ENCODE measurements at regions not wholly inside any gene's neighbourhood (a gene's known extent, or its start where the extent isn't known, plus 50 kb on each side); places are given as distances from the start of the nearest gene placed in this dataset.

GRCh38 chr15:72919936-72920465 is 132.3 kb upstream of the NEO1 start:
- DNase-seq (ENCODE audit: low spot score): no peak

- no peak for DNase-seq (ENCODE audit: low spot score)
Measured at GRCh38 chr15:72916897-72917296, 133.3 kb upstream of the ADPGK start.

GRCh38 chr15:72916378-72916777 is 132.8 kb upstream of the ADPGK start:
- no peak for DNase-seq (ENCODE audit: low spot score)

GRCh38 chr15:72915843-72916242 is 132.3 kb upstream of the ADPGK start:
- no peak for DNase-seq (ENCODE audit: low spot score)

GRCh38 chr15:72912996-72913395 is 129.4 kb upstream of the ADPGK start:
- DNase-seq (ENCODE audit: low spot score): no peak

- DNase-seq (ENCODE audit: low spot score): no peak
Measured at GRCh38 chr15:72912121-72912520, 128.6 kb upstream of the ADPGK start.

GRCh38 chr15:72911626-72912025 is 128.1 kb upstream of the ADPGK start:
- no peak for DNase-seq (ENCODE audit: low spot score)

- no peak for DNase-seq (ENCODE audit: low spot score)
Measured at GRCh38 chr15:72908713-72909112, 125.2 kb upstream of the ADPGK start.

- DNase-seq (ENCODE audit: low spot score): no peak
Measured at GRCh38 chr15:72907733-72908132, 124.2 kb upstream of the ADPGK start.

GRCh38 chr15:72902919-72903260 is 119.3 kb upstream of the ADPGK start:
- no peak for DNase-seq (ENCODE audit: low spot score)

- peak; percentile 63 for DNase-seq (ENCODE audit: low spot score)
Measured at GRCh38 chr15:72902245-72902918, 118.8 kb upstream of the ADPGK start.

GRCh38 chr15:72892986-72893385 is 109.4 kb upstream of the ADPGK start:
- DNase-seq (ENCODE audit: low spot score): no peak

- no peak for DNase-seq (ENCODE audit: low spot score)
Measured at GRCh38 chr15:72890043-72890442, 106.5 kb upstream of the ADPGK start.

GRCh38 chr15:72889545-72889944 is 106.0 kb upstream of the ADPGK start:
- no peak for DNase-seq (ENCODE audit: low spot score)

- no peak for DNase-seq (ENCODE audit: low spot score)
Measured at GRCh38 chr15:72888811-72889210, 105.3 kb upstream of the ADPGK start.

GRCh38 chr15:72888211-72888610 is 104.7 kb upstream of the ADPGK start:
- DNase-seq (ENCODE audit: low spot score): no peak

GRCh38 chr15:72887376-72887775 is 103.8 kb upstream of the ADPGK start:
- DNase-seq (ENCODE audit: low spot score): no peak

GRCh38 chr15:72884311-72884710 is 100.8 kb upstream of the ADPGK start:
- no peak for DNase-seq (ENCODE audit: low spot score)

- DNase-seq (ENCODE audit: low spot score): no peak
Measured at GRCh38 chr15:72873379-72874233, 90.0 kb upstream of the ADPGK start.

GRCh38 chr15:72872066-72872845 is 88.7 kb upstream of the ADPGK start:
- DNase-seq (ENCODE audit: low spot score): no peak

- peak; percentile 10 for DNase-seq (ENCODE audit: low spot score)
Measured at GRCh38 chr15:72866866-72867616, 83.5 kb upstream of the ADPGK start.

- DNase-seq (ENCODE audit: low spot score): no peak
Measured at GRCh38 chr15:72866182-72866581, 82.6 kb upstream of the ADPGK start.
